HEK293 (cell line): ENCODE measurements at regions not wholly inside any gene's neighbourhood (a gene's known extent, or its start where the extent isn't known, plus 50 kb on each side); places are given as distances from the start of the nearest gene placed in this dataset.

Source experiments
- CTCF ChIA-PET: fragments of 350-600 bp; formaldehyde crosslinking; extraction: SDS; loops from one replicate; lab custom pipeline; 2021; ENCODE audit warnings: antibody characterized with exemption; lab: Yijun Ruan, JAX
- POLR2A ChIA-PET: fragments of 300-600 bp; formaldehyde crosslinking; extraction: SDS; loops from one replicate; lab custom pipeline; 2020; ENCODE audit warnings: antibody characterized with exemption, inconsistent platforms; lab: Yijun Ruan, JAX
- H3K27ac ChIP-seq: fragments of 200-500 bp; sonication (Bioruptor generic); 2 replicates; pipeline ENCODE4 v1.5.1; 2014; ENCODE audit warnings: low read depth, low read length, control low read depth, inconsistent platforms; ENCODE audit errors: extremely low read depth
- H3K36me3 ChIP-seq, 2 experiments: fragments of 200-500 bp in 1 of 2; sonication (Bioruptor generic) in 1 of 2; 1 replicate in 1 of 2; 2 replicates in 1 of 2; pipeline ENCODE4 v1.5.1; 2014 to 2017; ENCODE audit warnings: inconsistent platforms in 2 of 2, low read length in 2 of 2; ENCODE audit not compliant: control insufficient read depth in 2 of 2, insufficient read depth in 1 of 2
- H3K4me1 ChIP-seq: fragments of 200-500 bp; sonication (Bioruptor generic); 2 replicates; pipeline ENCODE4 v1.5.1; 2014; ENCODE audit warnings: mild to moderate bottlenecking, low read length, inconsistent platforms; ENCODE audit not compliant: control insufficient read depth, insufficient read depth
- H3K4me3 ChIP-seq: 2 replicates; pipeline ENCODE4 v1.5.1; 2011; ENCODE audit warnings: low read depth, mild to moderate bottlenecking, control low read depth, low read length, moderate library complexity
- H3K9me3 ChIP-seq: fragments of 200-500 bp; sonication (Bioruptor generic); 2 replicates; pipeline ENCODE4 v1.5.1; 2014; ENCODE audit warnings: low read depth, low read length, inconsistent platforms; ENCODE audit not compliant: control insufficient read depth, insufficient read depth
- BCL6B ChIP-seq: fragments of 450-650 bp; formaldehyde crosslinking; IDR thresholded peaks from 2 replicates; pipeline ENCODE4 v1.5.1; 2017; ENCODE audit warnings: missing biosample characterization, missing genetic modification characterization
- GLIS1 ChIP-seq: fragments of 450-650 bp; formaldehyde crosslinking; IDR thresholded peaks from 2 replicates; pipeline ENCODE4 v1.5.1; 2016; ENCODE audit warnings: missing biosample characterization, missing genetic modification characterization
- SP2 ChIP-seq: fragments of 450-650 bp; formaldehyde crosslinking; IDR thresholded peaks from 2 replicates; pipeline ENCODE4 v1.5.1; 2016; ENCODE audit warnings: missing biosample characterization, missing genetic modification characterization
- ZBTB8A ChIP-seq: fragments of 450-650 bp; formaldehyde crosslinking; IDR thresholded peaks from 2 replicates; pipeline ENCODE4 v1.5.1; 2016; ENCODE audit warnings: missing biosample characterization, missing genetic modification characterization
- ZNF174 ChIP-seq: fragments of 450-650 bp; formaldehyde crosslinking; IDR thresholded peaks from 2 replicates; pipeline ENCODE4 v1.5.0; 2017; ENCODE audit warnings: missing biosample characterization, mild to moderate bottlenecking, missing genetic modification characterization
- ZNF248 ChIP-seq: fragments of 450-650 bp; formaldehyde crosslinking; IDR thresholded peaks from 2 replicates; pipeline ENCODE4 v1.5.1; 2017; ENCODE audit warnings: missing biosample characterization, missing genetic modification characterization
- ZNF280C ChIP-seq: fragments of 450-650 bp; formaldehyde crosslinking; IDR thresholded peaks from 2 replicates; pipeline ENCODE4 v1.5.1; 2016; ENCODE audit warnings: missing biosample characterization, missing genetic modification characterization
- ZNF292 ChIP-seq: fragments of 450-650 bp; formaldehyde crosslinking; IDR thresholded peaks from 2 replicates; pipeline ENCODE4 v1.5.1; 2016; ENCODE audit warnings: low read depth, missing biosample characterization, missing genetic modification characterization, borderline replicate concordance
- ZNF350 ChIP-seq: fragments of 450-650 bp; formaldehyde crosslinking; IDR thresholded peaks from 2 replicates; pipeline ENCODE4 v1.5.0; 2017; ENCODE audit warnings: missing biosample characterization, mild to moderate bottlenecking, missing genetic modification characterization
- ZNF354C ChIP-seq: fragments of 450-650 bp; formaldehyde crosslinking; IDR thresholded peaks from 2 replicates; pipeline ENCODE4 v1.5.1; 2016; ENCODE audit warnings: missing biosample characterization, missing genetic modification characterization, low read depth, borderline replicate concordance
- ZNF362 ChIP-seq: fragments of 450-650 bp; formaldehyde crosslinking; IDR thresholded peaks from 2 replicates; pipeline ENCODE4 v1.5.1; 2016; ENCODE audit warnings: missing biosample characterization, missing genetic modification characterization
- ZNF518A ChIP-seq: fragments of 450-650 bp; formaldehyde crosslinking; conservative IDR thresholded peaks from 2 replicates; pipeline ENCODE4 v1.5.1; 2016; ENCODE audit warnings: low read depth, missing biosample characterization, missing genetic modification characterization
- ZNF623 ChIP-seq: fragments of 450-650 bp; formaldehyde crosslinking; IDR thresholded peaks from 2 replicates; pipeline ENCODE4 v1.5.1; 2016; ENCODE audit warnings: missing biosample characterization, missing genetic modification characterization
- ZNF626 ChIP-seq: fragments of 450-650 bp; sonication (Bioruptor Pico); formaldehyde crosslinking; IDR thresholded peaks from 2 replicates; pipeline ENCODE4 v1.5.1; 2018; ENCODE audit warnings: missing biosample characterization, missing genetic modification characterization, inconsistent platforms
- ZNF658 ChIP-seq: fragments of 450-650 bp; formaldehyde crosslinking; IDR thresholded peaks from 2 replicates; pipeline ENCODE4; 2016; ENCODE audit warnings: missing biosample characterization, missing genetic modification characterization
- ZNF670 ChIP-seq: fragments of 450-650 bp; formaldehyde crosslinking; IDR thresholded peaks from 2 replicates; pipeline ENCODE4 v1.5.1; 2016; ENCODE audit warnings: missing biosample characterization, missing genetic modification characterization, low read depth
- ZNF677 ChIP-seq: fragments of 450-650 bp; IDR thresholded peaks from 2 replicates; pipeline ENCODE4 v1.5.0; 2018; ENCODE audit warnings: missing biosample characterization, mild to moderate bottlenecking, missing genetic modification characterization, moderate library complexity
- ZNF830 ChIP-seq: fragments of 450-650 bp; IDR thresholded peaks from 2 replicates; pipeline ENCODE4 v1.5.0; 2018; ENCODE audit warnings: missing biosample characterization, missing genetic modification characterization, low read depth, mild to moderate bottlenecking, moderate library complexity
- TF ChIP-seq, protein P1 (sequence below): fragments of 450-650 bp; formaldehyde crosslinking; IDR thresholded peaks from 2 replicates; pipeline ENCODE4 v1.5.1; 2016; ENCODE audit warnings: missing biosample characterization, missing genetic modification characterization

DNA sequence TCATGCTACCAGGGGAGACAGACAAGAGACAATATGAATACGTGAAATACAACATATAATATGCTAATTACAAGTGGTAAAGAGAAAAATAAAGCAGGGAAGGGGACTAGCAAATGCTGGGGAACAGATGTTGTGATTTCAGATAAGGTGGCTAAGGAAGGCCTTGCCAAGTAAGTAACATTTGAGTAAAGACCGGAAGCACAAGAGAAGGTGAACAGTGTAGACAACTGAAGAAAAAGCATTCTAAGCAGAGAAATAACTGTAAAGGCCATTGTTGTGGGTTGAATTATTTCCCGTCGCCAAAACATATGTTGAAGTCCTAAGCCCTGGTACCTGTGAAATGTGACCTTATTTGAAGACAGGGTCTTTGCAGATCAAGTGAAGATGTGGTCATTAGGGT, 63.7 kb upstream of the EED start:
- CTCF ChIA-PET, result no interaction called here
- TF ChIP-seq ZNF626 (tag by site-specific recombination), result no peak
- TF ChIP-seq ZNF350 (tag by site-specific recombination), result no peak
- no peak for TF ChIP-seq ZNF623 (tag by site-specific recombination)
- no peak for TF ChIP-seq ZNF362 (tag by site-specific recombination)
- TF ChIP-seq GLIS1 (tag by site-specific recombination), result no peak
- no peak for TF ChIP-seq ZBTB8A
- no peak for TF ChIP-seq SP2 (tag by site-specific recombination)
- no peak for TF ChIP-seq ZNF518A (tag by site-specific recombination)
- TF ChIP-seq ZNF248 (tag by site-specific recombination), result no peak
- no peak for TF ChIP-seq ZNF830 (tag by site-specific recombination)
- no peak for TF ChIP-seq ZNF658
- H3K27ac ChIP-seq, result no peak overlapping the region

DNA sequence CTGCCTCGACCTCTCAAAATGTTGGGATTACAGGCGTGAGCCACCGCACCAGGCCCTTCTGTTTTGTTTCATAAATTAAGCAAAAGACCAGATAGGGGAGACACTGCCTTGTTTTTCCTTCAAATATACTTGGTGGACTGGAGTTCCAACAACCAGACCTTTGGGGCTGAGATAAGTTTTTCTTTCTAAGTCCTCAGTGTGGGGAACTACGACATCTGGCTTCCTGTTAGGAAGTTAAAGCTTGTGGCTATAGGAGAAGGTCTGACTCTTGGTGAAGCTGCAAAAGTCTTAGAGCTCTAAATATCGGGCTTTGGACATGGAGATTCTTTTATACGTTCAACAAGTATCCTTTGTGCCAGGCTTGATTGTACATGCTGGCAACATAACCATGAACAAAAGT, 64.1 kb upstream of the EED start:
- CTCF ChIA-PET, result interaction anchor here (0.9 kb wide), 1 partner anchor 10 kb away, joined by 5 read pairs; no protein-coding TSS in a partner anchor
- POLR2A ChIA-PET, result no interaction called here
- Histone ChIP-seq H3K4me1 (no peaks in the 10 kb centered on the region), H3K36me3 (no peaks in the 10 kb centered on the region), H3K27ac (no peak overlapping the region), H3K9me3 (no peaks in the 10 kb centered on the region), H3K4me3 (no peak overlapping the region)
- TF ChIP-seq ZNF354C (tag by site-specific recombination) (no peak), ZNF670 (no peak), ZNF677 (tag by site-specific recombination) (no peak), ZNF518A (tag by site-specific recombination) (no peak), ZNF280C (tag by site-specific recombination) (no peak), ZNF174 (tag by site-specific recombination) (no peak), ZNF292 (tag by site-specific recombination) (no peak), BCL6B (no peak)
- TF ChIP-seq, protein P1, sequence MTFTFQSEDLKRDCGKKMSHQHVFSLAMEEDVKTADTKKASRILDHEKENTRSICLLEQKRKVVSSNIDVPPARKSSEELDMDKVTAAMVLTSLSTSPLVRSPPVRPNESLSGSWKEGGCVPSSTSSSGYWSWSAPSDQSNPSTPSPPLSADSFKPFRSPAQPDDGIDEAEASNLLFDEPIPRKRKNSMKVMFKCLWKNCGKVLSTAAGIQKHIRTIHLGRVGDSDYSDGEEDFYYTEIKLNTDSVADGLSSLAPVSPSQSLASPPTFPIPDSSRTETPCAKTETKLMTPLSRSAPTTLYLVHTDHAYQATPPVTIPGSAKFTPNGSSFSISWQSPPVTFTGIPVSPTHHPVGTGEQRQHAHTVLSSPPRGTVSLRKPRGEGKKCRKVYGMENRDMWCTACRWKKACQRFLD, result no peak

More for the DNA sequence above, 63.7 kb upstream of the EED start:
- Histone ChIP-seq H3K9me3 (no peaks in the 10 kb centered on the region), H3K4me3 (no peak overlapping the region), H3K36me3 (no peaks in the 10 kb centered on the region), H3K4me1 (no peaks in the 10 kb centered on the region)
- POLR2A ChIA-PET, result no interaction called here
